GM10248 (cell line): ENCODE measurements at regions not wholly inside any gene's neighbourhood (a gene's known extent, or its start where the extent isn't known, plus 50 kb on each side); places are given as distances from the start of the nearest gene placed in this dataset.
"Not testable (repeated sequence)": the region's sequence is repeated elsewhere in the genome, so short reads cannot be mapped to it uniquely, and the experiment has no call there.

Experiments
- CTCF ChIA-PET: fragments of 300-600 bp; sonication (Branson Sonifier 250); formaldehyde crosslinking; extraction: SDS; loops from one replicate; lab custom pipeline; 2021; ENCODE audit warnings: antibody characterized with exemption; lab: Yijun Ruan, JAX
- POLR2A ChIA-PET: fragments of 350-650 bp; sonication (Branson Sonifier 250); formaldehyde crosslinking; extraction: SDS; loops from one replicate; lab custom pipeline; 2020; ENCODE audit warnings: antibody characterized with exemption; lab: Yijun Ruan, JAX
- DNase-seq: peaks from one replicate; pipeline ENCODE4 v3.0.0; 2012; ENCODE audit errors: extremely low spot score
- CTCF ChIP-seq: IDR thresholded peaks from 2 replicates; pipeline ENCODE4 v1.5.1; 2012; ENCODE audit warnings: mild to moderate bottlenecking, low read depth; ENCODE audit errors: extremely low read depth, missing control alignments, control extremely low read depth

GRCh38 chr12:116672842-116673516 lies 64.9 kb downstream of the SPRING1 start:
- no peak for TF ChIP-seq CTCF
- peak; percentile 39 for DNase-seq
- POLR2A ChIA-PET: interaction anchor here (0.6 kb wide), 2 partner anchors 49 to 449 kb away, joined by 3 to 8 read pairs; no protein-coding TSS in a partner anchor
- CTCF ChIA-PET: interaction anchor here (1.1 to 3.0 kb wide), 10 partner anchors 10 to 607 kb away, joined by 3 to 13 read pairs (median 5); no protein-coding TSS in a partner anchor

GRCh38 chr12:116672010-116672409 lies 65.9 kb downstream of the SPRING1 start:
- ChIA-PET POLR2A (interaction anchor here (0.6 kb wide), 1 partner anchor 50 kb away, joined by 8 read pairs; no protein-coding TSS in a partner anchor), CTCF (no interaction called here)
- no peak for DNase-seq
- no peak for TF ChIP-seq CTCF

- TF ChIP-seq CTCF: no peak
- DNase-seq: no peak
- ChIA-PET CTCF (no interaction called here), POLR2A (no interaction called here)
Observed at GRCh38 chr12:116670859-116671258, 67.0 kb downstream of the SPRING1 start.

GRCh38 chr12:116667752-116668151 lies 70.1 kb downstream of the SPRING1 start:
- TF ChIP-seq CTCF: no peak
- ChIA-PET CTCF (no interaction called here), POLR2A (interaction anchor here (0.6 kb wide), 1 partner anchor 123 kb away, joined by 8 read pairs; no protein-coding TSS in a partner anchor)
- DNase-seq: no peak

- POLR2A ChIA-PET, DNase-seq: not testable (repeated sequence)
- CTCF ChIA-PET: interaction anchor here (0.9 kb wide), 1 partner anchor 9 kb away, joined by 4 read pairs; no protein-coding TSS in a partner anchor
Observed at GRCh38 chr12:116666829-116667228, 71.0 kb downstream of the SPRING1 start.

- ChIA-PET CTCF (no interaction called here), POLR2A (no interaction called here)
- no peak for DNase-seq
- no peak for TF ChIP-seq CTCF
Observed at GRCh38 chr12:116666305-116666673, 71.6 kb downstream of the SPRING1 start.

- POLR2A ChIA-PET: no interaction called here
- no peak for TF ChIP-seq CTCF
- no peak for DNase-seq
- CTCF ChIA-PET: interaction anchor here (1.9 kb wide), 1 partner anchor 11 kb away, joined by 5 read pairs; no protein-coding TSS in a partner anchor
Observed at GRCh38 chr12:116665666-116666304, 72.1 kb downstream of the SPRING1 start.
